ENCODE measurements at regions not wholly inside any gene's neighbourhood (a gene's known extent, or its start where the extent isn't known, plus 50 kb on each side); places are given as distances from the start of the nearest gene placed in this dataset.

- DNase-seq (ENCODE audit: low read depth) = no peak
Measured at GRCh38 chr13:27847669-27848068, 55.4 kb downstream of the GSX1 start.

DNA sequence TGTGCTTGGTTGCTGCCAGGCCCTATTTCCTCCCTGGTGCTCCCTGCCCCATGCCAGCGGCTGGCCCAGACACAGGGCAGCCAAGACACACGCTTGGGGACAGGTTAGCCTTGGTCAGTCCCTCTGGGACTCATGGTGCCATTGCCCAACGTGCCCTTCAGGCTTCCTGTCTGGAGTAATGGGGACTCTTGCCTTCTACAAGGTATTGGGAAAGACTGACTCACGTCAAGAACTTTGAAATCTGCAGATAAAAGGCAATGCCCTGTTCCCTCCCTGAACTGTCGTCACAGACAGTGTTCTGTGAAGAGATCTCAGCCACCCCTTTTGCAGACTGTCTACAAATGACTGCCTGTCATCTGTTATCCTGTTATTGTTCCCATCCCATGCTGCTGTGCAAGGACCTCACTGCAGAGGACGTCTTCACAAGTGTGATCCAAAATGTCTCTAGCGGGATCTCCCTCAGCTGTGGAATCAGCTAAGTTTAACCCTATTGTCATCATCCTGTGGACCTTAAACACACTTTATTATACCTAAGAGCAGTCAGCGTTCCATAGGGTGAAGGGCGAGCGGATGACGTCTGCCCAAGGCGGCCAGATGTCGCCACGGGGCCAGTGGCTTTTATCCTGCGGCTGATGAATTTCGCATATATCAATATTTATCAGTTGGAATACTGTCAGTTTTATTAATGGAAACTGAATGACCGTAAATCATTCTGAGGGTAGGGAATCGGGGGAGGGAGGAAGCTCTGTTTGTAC is 59.0 kb downstream of the GSX1 start:
- no peak for DNase-seq (ENCODE audit: low read depth)

- no peak for DNase-seq (ENCODE audit: low read depth)
Measured at GRCh38 chr13:27852491-27852890, 60.2 kb downstream of the GSX1 start.

- no peak for DNase-seq (ENCODE audit: low read depth)
Measured at GRCh38 chr13:27853335-27853734, 61.1 kb downstream of the GSX1 start.

DNA sequence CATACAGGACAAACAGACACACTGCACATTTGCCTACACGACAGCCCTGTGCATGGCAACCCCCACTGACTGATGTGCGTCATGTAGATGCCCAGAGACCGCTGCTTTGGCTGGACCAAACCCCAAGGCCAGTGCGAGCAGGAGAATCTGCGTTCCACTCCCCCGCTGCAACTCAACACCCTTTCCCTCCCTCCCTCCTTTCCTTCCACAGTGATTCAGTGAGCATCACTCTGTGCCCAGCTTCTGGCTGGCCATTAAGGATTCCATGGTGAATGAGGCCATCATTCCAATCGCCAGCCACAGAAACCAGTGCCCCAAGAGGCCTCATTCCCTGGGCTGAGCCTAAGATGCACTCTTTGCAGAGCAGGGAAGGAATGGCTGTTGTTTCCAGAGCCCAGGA is 61.6 kb downstream of the GSX1 start:
- no peak for DNase-seq (ENCODE audit: low read depth)

- no peak for DNase-seq (ENCODE audit: low read depth)
Measured at GRCh38 chr13:27854606-27855005, 62.3 kb downstream of the GSX1 start.

GRCh38 chr13:27855381-27855780 is 63.1 kb downstream of the GSX1 start:
- DNase-seq (ENCODE audit: low read depth) = no peak

DNA sequence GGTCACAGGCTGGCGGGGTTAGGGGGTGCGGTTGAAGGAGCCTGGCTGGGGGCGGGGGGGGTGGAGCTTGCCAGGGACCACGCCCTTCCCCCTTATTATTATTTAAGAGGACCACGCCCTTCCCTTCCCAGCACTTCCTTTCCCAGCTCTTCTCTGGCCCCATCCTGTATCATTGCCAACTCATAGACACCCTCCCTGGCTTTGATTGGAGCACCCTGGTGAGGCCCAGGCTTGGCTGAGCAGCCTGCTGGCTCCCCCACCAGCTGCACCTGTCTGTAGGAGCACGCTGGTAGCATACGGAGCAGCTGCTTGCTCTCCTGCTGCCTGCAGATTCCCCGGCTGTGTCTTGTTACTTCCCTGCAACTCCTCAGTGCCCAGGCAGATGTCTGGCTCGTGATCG is 62.5 kb upstream of the PDX1 start:
- no peak for DNase-seq (ENCODE audit: low read depth)

DNA sequence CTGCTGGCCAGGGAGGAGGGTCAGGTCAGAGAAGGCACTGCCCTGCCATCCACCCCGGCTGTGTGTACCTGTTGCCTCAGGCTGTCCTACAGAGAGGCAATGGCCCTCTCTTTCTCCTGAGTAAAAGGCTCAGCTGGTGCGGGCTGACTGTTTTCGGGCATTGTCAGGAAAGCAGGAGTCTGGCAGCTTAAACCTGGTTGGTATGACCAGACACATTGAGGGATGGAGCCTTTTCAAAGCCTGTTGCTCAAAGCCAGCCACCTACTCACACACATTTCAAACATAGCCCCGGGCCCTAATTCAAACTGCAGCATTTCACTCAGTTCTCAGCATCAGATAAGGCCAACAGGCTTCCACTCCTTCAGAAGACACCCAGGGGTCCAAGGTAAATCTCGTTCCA is 61.8 kb upstream of the PDX1 start:
- DNase-seq (ENCODE audit: low read depth) = no peak

GRCh38 chr13:27860743-27861142 is 59.1 kb upstream of the PDX1 start:
- DNase-seq (ENCODE audit: low read depth) = no peak

DNA sequence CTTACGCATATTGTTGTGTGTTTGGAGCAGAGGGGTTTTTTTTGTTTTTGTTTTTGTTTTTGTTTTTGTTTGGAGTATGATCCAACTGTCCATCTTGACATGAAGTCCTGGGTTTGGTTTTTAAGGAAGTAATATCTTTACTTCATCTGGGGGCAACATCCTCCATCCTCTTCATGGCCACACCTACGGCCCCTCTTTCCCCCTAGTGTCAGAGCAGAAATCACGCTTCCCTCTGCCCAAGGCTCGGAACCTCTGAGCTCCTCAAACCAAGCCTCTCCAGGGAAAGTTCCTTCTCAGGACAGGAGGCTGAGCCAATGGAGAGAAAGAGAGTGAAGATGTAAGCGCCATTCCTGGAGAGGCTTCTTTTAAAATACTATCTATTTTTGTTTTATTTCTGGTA is 58.6 kb upstream of the PDX1 start:
- no peak for DNase-seq (ENCODE audit: low read depth)

DNA sequence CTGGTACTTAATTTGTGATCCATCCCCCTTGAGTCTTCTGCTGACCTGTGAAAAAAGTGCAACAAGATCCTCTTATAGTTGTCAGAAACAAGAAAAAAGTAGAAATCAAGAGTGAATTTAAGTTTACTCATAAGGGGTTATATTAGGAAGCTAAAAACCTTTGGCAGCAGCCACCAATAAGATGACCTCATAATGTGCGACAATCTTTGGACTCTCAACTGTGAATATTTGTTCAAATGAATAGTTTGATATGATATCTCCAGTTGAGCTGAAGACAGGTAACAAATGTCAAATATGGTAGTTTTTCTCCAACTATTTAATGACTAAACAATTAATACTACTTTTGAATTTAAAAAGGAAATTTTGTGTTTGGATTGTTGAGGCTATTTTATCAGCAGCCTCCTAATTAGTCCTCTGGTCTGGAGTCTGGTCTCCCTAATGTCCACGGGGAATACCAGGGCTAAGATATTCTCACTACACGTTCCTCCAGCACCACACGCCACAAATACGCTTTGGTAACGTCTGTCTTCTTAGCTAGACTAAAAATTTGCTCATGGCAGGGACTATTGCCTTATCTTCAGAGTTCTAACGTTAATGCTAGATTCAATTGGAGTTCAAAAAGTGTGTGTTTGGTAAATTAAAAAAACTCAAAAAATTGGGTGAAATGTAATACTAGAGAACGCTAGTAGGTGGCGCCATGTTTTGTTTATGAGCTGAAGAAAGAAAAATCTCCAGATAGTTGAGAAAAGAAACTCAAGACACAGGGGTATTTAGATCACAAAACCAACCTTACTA is 51.0 kb upstream of the PDX1 start:
- peak; percentile 30 for DNase-seq (ENCODE audit: low read depth)

DNA sequence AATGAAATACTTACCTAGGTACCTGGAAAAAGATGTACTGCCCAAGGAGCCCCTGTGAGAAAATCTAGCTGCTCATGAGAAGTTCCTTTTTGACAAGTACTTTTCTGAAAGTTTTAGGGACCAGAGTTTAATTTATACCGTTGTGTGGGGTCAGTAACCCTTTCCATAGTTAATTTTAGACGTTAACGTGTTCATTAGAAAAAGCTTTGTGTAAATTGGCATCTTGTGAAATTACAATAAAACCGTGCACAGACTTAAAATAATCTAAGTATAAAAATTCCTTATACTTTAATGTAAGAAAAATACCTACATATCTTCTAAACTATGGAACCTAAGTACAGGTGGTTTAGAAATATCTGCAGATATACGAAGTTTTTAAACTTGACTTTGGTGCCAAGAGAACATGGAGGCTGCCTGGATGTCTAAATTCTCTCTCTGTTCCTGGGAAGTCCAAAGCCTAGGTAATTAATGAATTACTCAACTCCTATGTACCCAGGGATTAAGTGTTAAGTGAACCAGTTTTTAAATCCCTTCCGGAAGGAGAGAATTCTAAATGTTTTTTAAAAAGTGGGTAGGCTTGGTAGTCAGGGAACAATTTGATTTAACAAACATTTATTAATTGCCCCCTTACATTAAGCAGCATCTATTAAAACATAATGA is 50.2 kb upstream of the PDX1 start:
- no peak for DNase-seq (ENCODE audit: low read depth)
